Stromal cell of bone marrow (primary cell): ENCODE measurements at regions not wholly inside any gene's neighbourhood (a gene's known extent, or its start where the extent isn't known, plus 50 kb on each side); places are given as distances from the start of the nearest gene placed in this dataset.
"Not testable (repeated sequence)": the region's sequence is repeated elsewhere in the genome, so short reads cannot be mapped to it uniquely, and the experiment has no call there.

Source experiments
- DNase-seq: peaks from one replicate; pipeline ENCODE4 v3.0.0-alpha.2; 2012; ENCODE audit warnings: low read depth

GRCh38 chr9:87199782-87200181 is 252.5 kb upstream of the GAS1 start:
- no peak for DNase-seq

GRCh38 chr9:87201351-87201751 is 254.0 kb upstream of the GAS1 start:
- no peak for DNase-seq

- peak; percentile 77 for DNase-seq
Observed at GRCh38 chr9:87206064-87206661, 258.9 kb upstream of the GAS1 start.

- not testable (repeated sequence) for DNase-seq
Observed at GRCh38 chr9:87210658-87211057, 263.4 kb upstream of the GAS1 start.

- DNase-seq, result no peak
Observed at GRCh38 chr9:87211669-87212068, 264.4 kb upstream of the GAS1 start.

- DNase-seq, result no peak
Observed at GRCh38 chr9:87212605-87213021, 265.3 kb upstream of the GAS1 start.

DNA sequence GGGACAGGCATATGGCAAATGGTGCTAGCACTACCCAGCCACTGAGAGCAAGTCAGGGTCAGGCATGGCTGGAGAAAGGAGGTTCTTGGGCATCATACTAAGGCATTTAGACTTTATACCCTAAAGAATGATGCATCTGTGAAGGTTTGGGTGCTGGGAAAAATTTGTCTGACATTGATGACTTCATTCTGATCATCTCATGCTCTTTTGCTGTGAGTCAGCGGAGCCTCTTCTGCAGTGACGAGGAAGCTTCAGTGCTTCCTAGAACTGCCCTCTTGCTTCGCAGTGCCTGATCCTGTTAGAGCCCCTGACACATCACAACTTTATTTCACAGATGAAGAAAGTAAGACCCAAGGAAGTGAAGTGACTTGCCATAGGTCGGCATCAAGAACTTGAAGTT is 266.6 kb upstream of the GAS1 start:
- no peak for DNase-seq

- DNase-seq, result no peak
Observed at GRCh38 chr9:87214991-87215390, 267.7 kb upstream of the GAS1 start.

DNA sequence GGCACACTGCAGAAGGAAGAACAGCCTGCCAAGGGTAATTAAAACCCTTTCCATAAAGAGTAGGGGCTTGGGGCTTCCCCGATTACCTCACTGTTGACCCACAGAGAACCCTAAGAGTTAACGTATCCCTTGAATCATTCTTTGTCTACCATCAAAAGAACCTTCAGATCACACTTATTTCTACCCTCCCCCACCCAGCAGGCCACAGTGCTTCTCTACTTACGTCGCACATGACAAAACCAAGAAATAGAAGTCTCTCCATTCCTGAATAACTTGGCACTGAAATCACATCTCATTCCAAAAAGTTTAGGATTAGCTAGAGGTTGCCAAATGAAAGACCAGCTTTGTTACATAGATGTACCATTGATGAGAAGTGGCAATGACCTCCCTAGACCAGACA is 268.7 kb upstream of the GAS1 start:
- no peak for DNase-seq

- no peak for DNase-seq
Observed at GRCh38 chr9:87216897-87217455, 269.7 kb upstream of the GAS1 start.

DNA sequence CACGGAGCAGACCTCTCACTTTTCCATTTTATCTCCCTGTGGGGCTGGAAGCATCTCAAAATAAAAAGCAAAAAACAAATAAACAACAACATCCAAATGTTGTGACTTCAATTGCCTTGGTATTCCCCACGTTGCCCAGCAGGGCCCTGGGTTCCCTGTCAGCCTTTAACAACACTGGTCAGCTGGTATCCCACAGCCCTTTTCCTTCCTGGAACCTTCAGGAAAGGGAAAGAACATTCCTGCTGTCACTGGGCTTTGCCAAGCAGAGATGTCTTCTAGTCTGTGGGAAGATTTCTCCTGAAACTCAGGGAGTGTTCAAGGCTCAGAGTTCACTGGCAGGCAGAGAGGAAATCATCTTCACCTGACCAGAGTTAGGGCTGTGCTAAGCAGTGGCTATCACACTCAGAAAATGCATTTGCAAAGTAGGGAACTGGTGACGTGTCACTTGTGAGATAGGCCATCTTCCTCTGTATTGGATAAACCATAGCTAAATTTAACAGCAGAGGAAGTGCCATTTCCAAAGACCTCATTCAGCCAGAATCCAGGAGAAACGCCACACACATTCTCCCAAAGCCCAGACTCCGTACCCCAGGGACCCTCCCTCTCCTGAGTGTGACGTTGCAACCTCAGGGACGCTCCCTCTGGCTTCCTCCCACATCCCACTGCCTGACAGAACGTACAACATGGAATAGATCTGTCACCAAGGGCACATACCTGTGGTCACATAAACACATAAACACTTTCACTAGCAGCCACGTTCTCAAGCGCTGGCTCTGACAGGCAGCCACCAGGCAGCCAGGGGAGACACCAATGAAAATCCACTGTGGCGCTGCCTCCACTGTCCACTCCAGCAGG is 274.0 kb upstream of the DAPK1 start:
- DNase-seq, result no peak

DNA sequence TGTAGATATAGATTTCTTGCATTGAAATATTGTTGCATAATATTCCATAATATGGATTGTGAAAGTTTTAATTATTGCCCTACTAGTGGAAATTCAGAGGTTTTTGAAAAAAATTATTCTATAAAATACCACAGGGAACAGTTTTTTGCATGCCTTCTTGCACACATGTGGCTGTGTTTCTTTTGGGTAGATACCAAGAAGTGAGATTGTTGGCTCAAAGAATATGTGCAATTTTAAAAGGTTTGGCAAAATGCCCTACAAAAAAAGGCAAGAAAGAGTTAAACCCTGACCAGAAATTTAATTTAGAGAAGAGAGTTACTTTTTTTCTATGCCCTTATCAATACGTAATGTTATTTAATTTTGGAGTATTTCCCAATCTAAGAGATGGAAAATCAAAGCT is 270.8 kb upstream of the DAPK1 start:
- no peak for DNase-seq

GRCh38 chr9:87227456-87227855 is 270.2 kb upstream of the DAPK1 start:
- DNase-seq, result no peak

DNA sequence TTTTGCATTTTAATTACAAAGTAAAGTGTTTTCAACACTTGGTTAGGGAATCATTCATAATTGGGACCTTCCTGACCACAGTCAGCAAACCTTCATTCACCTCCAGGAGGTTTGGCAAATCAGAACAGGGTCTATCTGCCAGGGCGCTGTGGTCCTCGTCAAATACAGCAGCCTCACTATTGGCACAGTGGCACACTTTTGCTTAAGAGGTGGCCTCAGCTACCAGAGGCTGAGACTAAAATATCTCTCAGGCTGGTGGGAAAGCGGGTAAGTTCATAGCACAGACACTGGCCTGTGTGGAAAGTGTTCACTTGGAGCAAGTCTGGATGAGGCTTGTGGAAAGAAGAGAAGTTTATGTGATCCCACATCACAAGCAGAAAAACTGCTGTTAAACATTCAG is 268.6 kb upstream of the DAPK1 start:
- DNase-seq, result no peak

DNA sequence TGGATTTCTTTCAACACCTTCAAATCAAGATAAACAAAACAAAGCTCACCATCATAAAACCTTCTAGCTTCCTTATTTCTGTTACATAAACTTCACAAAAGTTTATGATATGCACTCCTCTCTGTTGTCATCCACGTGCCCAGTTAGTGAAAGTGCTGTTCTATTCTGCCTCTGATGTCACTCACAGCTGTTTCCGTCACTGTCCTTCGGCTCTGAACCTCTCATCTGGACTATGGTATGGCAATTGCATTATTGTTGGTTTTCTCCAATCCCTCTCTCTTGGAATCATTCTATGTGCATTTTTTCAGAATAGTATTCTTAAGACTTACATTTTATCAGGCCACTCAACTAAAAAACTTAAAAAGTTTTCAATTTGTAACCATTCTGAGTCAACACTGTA is 264.2 kb upstream of the DAPK1 start:
- no peak for DNase-seq

DNA sequence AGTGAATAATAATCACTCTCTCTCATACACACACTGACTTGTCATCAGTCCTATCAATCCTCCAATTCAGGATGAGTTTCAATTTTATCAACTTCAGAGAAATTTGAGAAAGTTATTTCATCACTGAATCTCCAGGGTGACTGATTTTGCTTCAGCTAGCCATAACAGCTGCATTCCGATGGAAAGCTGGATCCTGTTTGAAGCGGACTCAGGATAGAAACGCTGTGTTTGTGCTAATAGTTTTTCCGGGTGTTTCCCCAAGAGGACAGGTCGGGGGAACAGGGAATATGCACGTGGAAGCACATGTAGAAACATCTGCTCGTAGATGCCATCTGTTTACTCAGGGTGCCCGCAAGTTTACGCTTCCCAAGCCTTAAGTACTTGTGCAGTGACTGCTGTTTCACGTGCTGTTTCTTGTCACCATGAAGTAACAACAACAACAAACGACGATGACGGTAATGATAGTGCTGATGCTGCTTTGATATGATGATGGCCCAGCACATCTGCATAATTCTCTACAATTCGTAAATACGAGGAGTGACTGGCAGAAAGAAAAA is 263.7 kb upstream of the DAPK1 start:
- DNase-seq, result no peak

- DNase-seq, result no peak
Observed at GRCh38 chr9:87234854-87235253, 262.8 kb upstream of the DAPK1 start.

GRCh38 chr9:87236546-87236945 is 261.1 kb upstream of the DAPK1 start:
- DNase-seq, result no peak

DNA sequence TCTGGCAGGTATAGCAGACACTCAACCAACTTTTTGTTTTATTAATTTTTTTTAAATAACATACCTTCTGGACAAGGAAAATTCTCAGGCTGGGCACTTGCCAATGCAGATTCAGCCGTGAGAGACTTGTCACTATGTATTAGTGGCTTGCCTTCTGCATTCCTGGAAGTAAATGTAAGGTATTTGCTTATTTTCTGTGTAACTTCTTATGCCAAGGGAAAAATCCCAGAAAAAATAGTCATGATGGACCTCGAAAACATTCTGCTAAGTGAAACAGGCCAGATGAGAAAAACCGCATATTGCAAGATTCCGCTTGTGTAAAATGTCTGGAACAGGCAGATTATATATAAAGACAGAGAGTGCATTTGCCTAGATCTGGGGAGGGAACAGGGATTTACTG is 260.3 kb upstream of the DAPK1 start:
- no peak for DNase-seq

- no peak for DNase-seq
Observed at GRCh38 chr9:87238545-87238944, 259.1 kb upstream of the DAPK1 start.

- no peak for DNase-seq
Observed at GRCh38 chr9:87239312-87239711, 258.4 kb upstream of the DAPK1 start.

DNA sequence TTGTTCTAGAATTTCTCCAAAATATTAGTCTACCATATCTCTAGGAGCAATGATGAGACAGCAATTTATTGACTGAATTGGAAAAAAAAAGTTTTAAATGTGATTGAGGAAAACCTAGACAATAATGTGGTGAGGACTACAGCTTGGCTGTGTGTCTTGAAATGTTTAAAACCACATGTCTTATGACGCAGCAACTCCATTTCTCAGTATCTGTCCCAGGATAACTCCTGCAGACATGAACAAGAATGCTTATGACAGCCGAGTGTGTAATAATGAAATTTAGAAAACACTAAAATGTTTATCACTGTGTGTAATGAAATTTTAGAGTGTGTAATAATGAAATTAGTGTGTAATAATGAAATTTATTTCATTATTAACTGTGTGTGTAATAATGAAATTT is 254.1 kb upstream of the DAPK1 start:
- no peak for DNase-seq

DNA sequence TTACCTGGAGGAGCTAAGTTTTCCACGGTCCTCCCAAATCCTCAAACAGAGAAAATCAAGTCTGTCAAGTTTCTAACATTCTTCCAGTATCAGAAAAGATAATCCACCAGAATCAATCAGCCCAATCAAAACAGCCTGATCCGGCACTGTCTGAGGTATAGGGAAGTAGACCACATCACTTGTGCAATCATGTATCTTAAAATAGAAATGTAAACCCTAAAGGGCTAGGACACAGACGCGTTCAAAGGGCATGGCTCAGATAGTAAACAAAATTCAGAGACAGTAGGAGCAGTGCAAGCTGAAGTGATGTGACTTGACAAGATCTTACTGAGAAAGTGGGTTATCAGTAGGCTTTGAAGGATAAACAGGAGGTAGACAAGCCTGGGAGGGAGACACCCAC is 252.4 kb upstream of the DAPK1 start:
- DNase-seq, result no peak
